Inferior parietal cortex (tissue), 1 donor: ENCODE measurements at regions not wholly inside any gene's neighbourhood (a gene's known extent, or its start where the extent isn't known, plus 50 kb on each side); places are given as distances from the start of the nearest gene placed in this dataset.
A peak's percentile ranks its signal among the peaks of the same experiment; 100 is the strongest.

Experiments
- DNase-seq: peaks from one replicate; pipeline ENCODE4 v3.0.0-alpha.2; 2016; ENCODE audit errors: extremely low spot score

DNA sequence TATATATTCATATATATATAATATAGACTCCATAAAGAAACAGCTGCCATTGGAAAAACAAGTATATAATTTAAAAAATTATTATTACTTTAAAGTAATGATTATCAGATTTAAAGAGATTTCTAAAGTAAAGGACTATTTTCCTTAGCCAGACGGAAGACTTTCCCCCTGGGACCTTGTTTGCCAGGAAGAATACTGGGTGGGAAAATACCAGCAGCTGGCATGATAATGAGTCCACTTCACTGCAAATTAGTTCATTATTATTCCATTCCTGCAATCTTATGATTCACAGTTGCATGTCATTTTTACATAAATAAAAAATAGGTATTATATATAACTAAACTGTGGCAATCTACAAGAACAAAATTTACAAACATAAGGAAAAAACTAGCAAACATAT is 339.8 kb upstream of the CDH7 start:
- no peak for DNase-seq

- no peak for DNase-seq
Measured at GRCh38 chr18:65409261-65409660, 341.6 kb upstream of the CDH7 start.

DNA sequence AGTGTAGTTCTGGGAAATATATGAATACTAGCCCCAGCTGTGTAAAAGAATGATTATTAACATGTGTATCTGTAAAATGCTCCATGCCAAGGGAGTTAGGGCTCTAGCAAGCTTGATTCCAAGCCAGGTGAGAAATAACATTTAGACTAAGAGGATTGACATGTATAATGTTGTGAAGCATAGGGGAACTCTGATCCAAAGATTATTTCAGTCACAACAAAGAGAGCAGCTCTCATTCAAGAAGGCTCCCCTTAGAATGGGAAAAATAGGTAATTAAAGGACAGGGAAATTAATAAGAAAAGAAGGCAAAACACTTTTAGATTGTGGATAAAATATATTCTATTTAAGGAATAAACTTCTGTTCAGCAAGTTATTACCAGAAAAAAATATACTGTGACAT is 347.3 kb upstream of the CDH7 start:
- no peak for DNase-seq

DNA sequence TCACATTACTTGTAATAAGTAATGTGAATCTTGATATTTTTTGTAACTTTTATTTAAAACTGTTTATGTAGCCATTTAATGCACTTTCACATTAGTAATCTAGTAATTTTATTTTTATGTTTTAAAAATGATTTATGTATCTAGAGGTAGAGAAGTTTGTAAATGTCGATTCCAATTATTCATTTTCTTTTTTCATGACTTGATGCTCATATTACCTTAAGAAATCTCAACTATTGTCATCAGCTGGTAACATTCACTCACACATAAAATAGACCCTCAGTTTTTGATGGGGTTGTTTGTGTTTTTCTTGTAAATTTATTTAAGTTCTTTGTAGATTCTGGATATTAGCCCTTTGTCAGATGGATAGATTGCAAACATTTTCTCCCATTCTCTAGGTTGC is 351.7 kb upstream of the CDH7 start:
- DNase-seq = no peak

- no peak for DNase-seq
Measured at GRCh38 chr18:65398347-65399075, 352.3 kb upstream of the CDH7 start.

DNA sequence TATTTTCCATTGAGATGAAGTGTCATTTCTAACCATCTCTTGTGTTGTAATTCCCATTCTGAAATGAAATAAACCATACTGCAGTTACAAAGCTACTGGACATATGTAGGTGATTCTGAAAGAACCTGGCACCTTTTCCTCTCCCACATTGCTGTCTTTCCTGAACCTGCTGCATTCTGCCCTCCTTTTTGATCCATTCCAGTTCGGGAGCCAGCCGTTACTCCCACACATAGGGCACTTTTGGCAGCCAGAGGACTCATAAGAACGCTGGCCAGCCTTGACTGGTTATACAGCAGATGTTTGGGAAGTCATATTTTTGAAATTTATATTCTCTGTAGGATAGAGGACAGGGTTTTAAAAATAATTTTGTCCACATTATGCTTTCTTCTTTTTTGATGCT is 369.8 kb upstream of the CDH7 start:
- DNase-seq = peak; percentile 10

GRCh38 chr18:65380571-65380970 is 370.2 kb upstream of the CDH7 start:
- DNase-seq = no peak

GRCh38 chr18:65372904-65373303 is 377.9 kb upstream of the CDH7 start:
- no peak for DNase-seq

GRCh38 chr18:65365245-65365980 is 385.4 kb upstream of the CDH7 start:
- DNase-seq = no peak

- no peak for DNase-seq
Measured at GRCh38 chr18:65363911-65364632, 386.7 kb upstream of the CDH7 start.

DNA sequence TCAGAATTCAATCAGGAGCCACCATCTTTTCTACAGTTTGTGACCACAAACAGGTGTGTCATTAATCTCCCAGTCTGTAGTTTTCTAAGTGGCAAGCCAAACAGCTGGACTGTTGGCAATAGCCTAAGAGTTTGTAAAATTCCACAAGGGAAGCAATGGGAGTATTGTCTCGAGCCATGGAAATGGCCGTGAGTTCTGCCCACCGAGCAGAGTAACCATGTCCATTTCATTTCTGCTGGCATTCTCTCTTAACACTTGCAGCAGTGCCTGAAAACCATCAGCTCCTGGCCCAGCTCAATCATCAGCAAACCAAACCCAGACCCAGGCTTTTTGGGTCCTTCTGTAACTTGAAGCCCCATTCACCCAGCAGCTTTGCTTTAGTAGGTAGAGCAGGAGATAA is 387.8 kb upstream of the CDH7 start:
- DNase-seq = no peak

GRCh38 chr18:65359479-65359878 is 391.3 kb upstream of the CDH7 start:
- DNase-seq = no peak

DNA sequence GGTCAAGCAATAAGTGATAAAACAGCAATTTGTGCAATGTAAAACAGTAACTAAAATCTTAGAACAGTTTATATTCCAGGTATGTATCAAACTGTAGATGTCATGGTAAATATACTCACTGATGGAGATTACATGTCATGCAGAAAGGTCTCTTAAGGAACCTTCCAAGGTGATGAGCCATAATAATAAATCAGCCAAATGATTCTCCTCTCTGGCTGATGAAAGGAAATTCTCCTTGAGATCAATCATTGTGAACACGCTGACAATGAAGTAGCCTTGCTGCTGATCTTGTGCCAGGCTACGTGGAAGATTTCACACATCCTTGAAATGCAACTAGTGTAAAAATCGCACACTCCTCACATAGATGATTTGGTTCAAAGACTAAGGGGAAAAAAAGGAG is 392.5 kb upstream of the CDH7 start:
- DNase-seq = no peak

DNA sequence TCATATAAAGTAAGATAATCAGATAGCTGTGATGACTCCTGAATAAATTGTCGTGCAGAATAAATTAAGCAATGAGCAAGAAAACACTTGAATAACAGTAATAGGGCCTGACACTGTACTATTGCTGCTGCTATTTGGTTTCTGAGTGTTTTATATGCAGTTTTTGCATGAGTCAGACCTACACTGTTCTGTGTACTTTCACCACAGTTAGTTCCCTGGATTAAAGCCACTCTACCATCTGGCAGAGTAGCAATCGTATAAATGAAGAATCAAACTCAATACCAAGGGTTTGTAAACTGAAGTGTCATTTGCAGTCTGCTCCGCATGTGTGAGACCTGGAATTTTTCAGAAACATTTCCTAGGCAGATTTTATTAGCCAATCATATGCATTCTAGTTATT is 398.6 kb upstream of the CDH7 start:
- DNase-seq = peak; percentile 27

DNA sequence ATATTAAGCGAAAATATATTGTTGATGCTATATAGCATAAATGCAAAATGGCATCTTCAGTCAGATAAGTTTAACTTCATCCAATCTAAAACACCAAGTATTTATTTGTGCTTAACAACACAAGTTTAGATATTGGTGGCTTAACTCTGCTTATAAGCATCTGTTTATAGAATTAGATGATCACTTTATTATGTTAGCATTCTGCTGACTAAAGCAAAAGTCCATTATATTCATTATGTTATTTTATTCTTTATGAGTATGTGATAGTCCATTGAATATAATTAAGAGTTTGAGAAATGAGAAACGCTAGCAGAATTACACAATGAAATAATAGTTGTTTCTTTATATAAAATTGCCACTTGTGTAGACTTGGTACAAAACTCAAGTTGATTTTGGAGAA is 401.2 kb upstream of the CDH7 start:
- no peak for DNase-seq

DNA sequence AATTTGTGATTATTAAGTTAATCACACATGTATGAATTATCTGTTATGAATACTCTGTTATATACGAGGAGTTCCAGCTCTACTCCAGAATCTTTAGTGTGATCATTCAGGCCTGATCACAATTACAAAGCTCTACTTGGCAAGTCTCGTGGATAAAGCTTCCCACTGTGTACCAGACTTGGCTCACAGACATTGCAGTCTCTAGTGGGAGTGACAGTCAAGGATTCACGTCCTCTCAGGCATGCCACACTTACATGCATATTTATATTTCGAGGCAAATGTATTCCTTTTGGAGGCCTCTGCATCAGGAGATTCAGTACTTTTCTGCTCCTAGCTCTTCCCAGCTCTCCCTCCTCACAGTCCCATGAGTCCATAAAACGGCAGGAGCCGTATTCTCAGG is 403.4 kb upstream of the CDH7 start:
- no peak for DNase-seq

- DNase-seq = no peak
Measured at GRCh38 chr18:65346086-65346485, 404.7 kb upstream of the CDH7 start.

- no peak for DNase-seq
Measured at GRCh38 chr18:65343571-65343970, 407.2 kb upstream of the CDH7 start.

- no peak for DNase-seq
Measured at GRCh38 chr18:65336411-65336810, 414.4 kb upstream of the CDH7 start.

DNA sequence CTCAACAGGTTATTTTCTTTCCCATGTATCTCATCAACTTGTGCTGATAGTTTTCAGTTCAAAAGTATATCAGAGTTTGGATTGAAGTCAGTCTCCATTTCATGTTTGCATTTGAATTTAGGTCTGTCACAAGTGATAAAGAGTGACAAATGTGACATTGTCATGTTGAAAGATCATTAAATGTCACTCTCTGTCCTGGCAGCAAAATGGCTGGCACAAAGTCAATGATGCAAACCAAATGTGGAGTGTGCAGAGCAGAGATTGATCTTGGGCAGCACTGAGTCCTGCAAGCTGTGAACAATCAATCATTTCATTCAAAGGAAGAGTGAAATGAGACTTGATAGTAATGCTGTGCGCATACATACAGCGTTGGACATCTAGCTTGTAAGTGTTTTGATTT is 421.8 kb upstream of the CDH7 start:
- DNase-seq = no peak

GRCh38 chr18:65326805-65327204 is 424.0 kb upstream of the CDH7 start:
- DNase-seq = no peak

GRCh38 chr18:65322895-65323294 is 427.9 kb upstream of the CDH7 start:
- no peak for DNase-seq

DNA sequence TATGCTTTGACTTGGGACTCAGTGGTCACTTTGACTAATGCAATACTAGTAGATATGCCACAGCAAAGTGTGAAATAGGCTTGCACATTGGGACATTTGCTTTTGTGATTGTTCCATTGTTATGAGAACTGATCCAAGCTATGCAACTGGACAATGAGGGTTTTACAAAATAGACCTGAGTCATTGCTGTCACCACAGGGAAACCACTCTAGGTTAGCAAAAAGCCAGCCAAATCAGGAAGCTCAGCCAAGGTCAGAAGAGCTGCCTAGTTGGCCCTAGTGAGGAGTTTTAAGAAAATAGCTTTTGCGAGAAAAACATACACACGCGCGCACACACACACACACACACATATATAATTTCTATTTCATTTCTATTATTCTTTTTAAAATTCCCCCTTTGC is 452.4 kb upstream of the CDH7 start:
- no peak for DNase-seq
